ENCODE measurements at regions not wholly inside any gene's neighbourhood (a gene's known extent, or its start where the extent isn't known, plus 50 kb on each side); places are given as distances from the start of the nearest gene placed in this dataset.

GRCh38 chr7:97671571-97671970 lies 60.3 kb upstream of the TAC1 start:
- no peaks in the 10 kb centered on the region for H3K9me3 ChIP-seq (ENCODE audit: control insufficient read depth, insufficient read depth, low read depth, low read length)
- no peaks in the 10 kb centered on the region for H4K20me1 ChIP-seq (ENCODE audit: control insufficient read depth, extremely low read depth, insufficient read depth, low read length)
- H3K36me3 ChIP-seq (ENCODE audit: control insufficient read depth, insufficient read depth, low read length) = no peaks in the 10 kb centered on the region
- no peak overlapping the region for H2AFZ ChIP-seq (ENCODE audit: low read length)
- no peak overlapping the region for H3K4me3 ChIP-seq (replicated peaks in 1 of 4; ENCODE audit: control extremely low read depth in 1 of 4, insufficient read depth in 1 of 4, low read depth in 3 of 4, low read length in 4 of 4)
- no peaks in the 10 kb centered on the region for H3K79me2 ChIP-seq (ENCODE audit: control insufficient read depth, insufficient read depth, low read length)
- H3K4me2 ChIP-seq (ENCODE audit: extremely low read depth, insufficient read depth, low read length) = no peak overlapping the region
- DNase-seq (ENCODE audit: low read depth in 2 of 2) = no peak
- H3K27me3 ChIP-seq (ENCODE audit: control insufficient read depth, insufficient read depth, low read length) = no peaks in the 10 kb centered on the region
- no peaks in the 10 kb centered on the region for H3K4me1 ChIP-seq (ENCODE audit: control insufficient read depth, extremely low read depth, insufficient read depth, low read length)
- H3K27ac ChIP-seq (ENCODE audit: insufficient read depth, low read length) = no peak overlapping the region
- H3K9ac ChIP-seq (ENCODE audit: insufficient read depth, low read length) = no peak overlapping the region
- TF ChIP-seq, protein P1, sequence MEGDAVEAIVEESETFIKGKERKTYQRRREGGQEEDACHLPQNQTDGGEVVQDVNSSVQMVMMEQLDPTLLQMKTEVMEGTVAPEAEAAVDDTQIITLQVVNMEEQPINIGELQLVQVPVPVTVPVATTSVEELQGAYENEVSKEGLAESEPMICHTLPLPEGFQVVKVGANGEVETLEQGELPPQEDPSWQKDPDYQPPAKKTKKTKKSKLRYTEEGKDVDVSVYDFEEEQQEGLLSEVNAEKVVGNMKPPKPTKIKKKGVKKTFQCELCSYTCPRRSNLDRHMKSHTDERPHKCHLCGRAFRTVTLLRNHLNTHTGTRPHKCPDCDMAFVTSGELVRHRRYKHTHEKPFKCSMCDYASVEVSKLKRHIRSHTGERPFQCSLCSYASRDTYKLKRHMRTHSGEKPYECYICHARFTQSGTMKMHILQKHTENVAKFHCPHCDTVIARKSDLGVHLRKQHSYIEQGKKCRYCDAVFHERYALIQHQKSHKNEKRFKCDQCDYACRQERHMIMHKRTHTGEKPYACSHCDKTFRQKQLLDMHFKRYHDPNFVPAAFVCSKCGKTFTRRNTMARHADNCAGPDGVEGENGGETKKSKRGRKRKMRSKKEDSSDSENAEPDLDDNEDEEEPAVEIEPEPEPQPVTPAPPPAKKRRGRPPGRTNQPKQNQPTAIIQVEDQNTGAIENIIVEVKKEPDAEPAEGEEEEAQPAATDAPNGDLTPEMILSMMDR (conservative IDR thresholded peaks at IDR 0.05 in 1 of 2, IDR thresholded peaks at IDR 0.05 in 1 of 2; ENCODE audit: low read depth in 1 of 2, low read length in 2 of 2) = no peak
- TF ChIP-seq EZH2 (IDR thresholded peaks at IDR 0.05; ENCODE audit: low read length, missing control alignments) = no peak

DNA sequence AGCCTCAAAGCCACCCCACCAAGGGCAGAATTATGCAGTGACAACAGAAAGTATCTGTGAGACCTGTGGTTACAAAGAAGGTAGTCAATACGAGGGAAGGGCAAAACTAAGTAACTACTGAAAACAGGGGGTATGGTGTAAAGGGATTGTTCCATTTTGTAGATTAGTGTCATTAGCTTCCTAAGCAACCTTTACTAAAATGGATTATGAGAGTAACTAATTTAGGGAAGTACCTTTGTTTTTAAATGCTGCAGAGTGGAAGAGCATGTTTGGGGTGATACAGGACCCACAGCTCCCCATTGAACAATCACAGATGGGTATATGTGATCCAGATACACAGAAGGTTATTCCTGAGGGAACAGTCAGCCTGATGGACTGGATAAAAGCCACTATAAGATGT lies 51.3 kb upstream of the TAC1 start:
- Histone ChIP-seq H4K20me1 (ENCODE audit: control insufficient read depth, extremely low read depth, insufficient read depth, low read length) (no peaks in the 10 kb centered on the region), H3K9me3 (ENCODE audit: control insufficient read depth, insufficient read depth, low read depth, low read length) (no peaks in the 10 kb centered on the region), H3K79me2 (ENCODE audit: control insufficient read depth, insufficient read depth, low read length) (no peaks in the 10 kb centered on the region), H3K27ac (ENCODE audit: insufficient read depth, low read length) (no peak overlapping the region), H3K9ac (ENCODE audit: insufficient read depth, low read length) (no peak overlapping the region), H2AFZ (ENCODE audit: low read length) (no peak overlapping the region), H3K4me2 (ENCODE audit: extremely low read depth, insufficient read depth, low read length) (no peak overlapping the region), H3K4me3 (replicated peaks in 1 of 4; ENCODE audit: control extremely low read depth in 1 of 4, insufficient read depth in 1 of 4, low read depth in 3 of 4, low read length in 4 of 4) (no peak overlapping the region), H3K27me3 (ENCODE audit: control insufficient read depth, insufficient read depth, low read length) (no peaks in the 10 kb centered on the region), H3K4me1 (ENCODE audit: control insufficient read depth, extremely low read depth, insufficient read depth, low read length) (no peaks in the 10 kb centered on the region), H3K36me3 (ENCODE audit: control insufficient read depth, insufficient read depth, low read length) (no peaks in the 10 kb centered on the region)
- TF ChIP-seq EZH2 (IDR thresholded peaks at IDR 0.05; ENCODE audit: low read length, missing control alignments) = no peak
- TF ChIP-seq, protein P1 (conservative IDR thresholded peaks at IDR 0.05 in 1 of 2, IDR thresholded peaks at IDR 0.05 in 1 of 2; ENCODE audit: low read depth in 1 of 2, low read length in 2 of 2) = no peak
- DNase-seq (ENCODE audit: low read depth in 2 of 2) = no peak
